A549 (cell line): ENCODE measurements at regions not wholly inside any gene's neighbourhood (a gene's known extent, or its start where the extent isn't known, plus 50 kb on each side); places are given as distances from the start of the nearest gene placed in this dataset.

Experiments used
- ATAC-seq, 2 experiments: fragments of 200-7000 bp in 1 of 2; fragments of >200 bp in 1 of 2; cut with Nextera tagmentation in 1 of 2; cut with Tn5 transposase in 1 of 2; 3 replicates each; pipeline versions ENCODE4 v1.8.0 to v1.9.1; 2018 to 2020; ENCODE audit warnings: mild to moderate bottlenecking in 1 of 2, moderate library complexity in 1 of 2
- CTCF ChIA-PET: fragments of 300-600 bp; sonication (Branson Sonifier 250); formaldehyde crosslinking; extraction: SDS; loops from one replicate; lab custom pipeline; 2021; ENCODE audit warnings: antibody characterized with exemption, inconsistent platforms; lab: Yijun Ruan, JAX
- POLR2A ChIA-PET: fragments of 350-600 bp; formaldehyde crosslinking; extraction: SDS; loops from one replicate; lab custom pipeline; 2021; ENCODE audit warnings: antibody characterized with exemption, inconsistent platforms; lab: Yijun Ruan, JAX
- DNase-seq, 2 experiments: peaks; one replicate each; pipeline versions ENCODE4 v3.0.0 to v3.0.0-alpha.2; 2011 to 2016; ENCODE audit warnings: low read depth in 1 of 2, low spot score in 1 of 2
- FAIRE-seq: peaks from 2 replicates; lab custom pipeline; 2011; peaks lifted over from hg19 to GRCh38; lab: Jason Lieb, UNC
- H3K27ac ChIP-seq, 2 experiments: fragments of >200 bp; sonication (Bioruptor Twin); formaldehyde crosslinking; 3 replicates each; pipeline ENCODE4 v1.5.1; 2016 to 2017
- H3K4me1 ChIP-seq: fragments of >200 bp; sonication (Bioruptor Twin); formaldehyde crosslinking; 3 replicates; pipeline ENCODE4 v1.6.1; 2016
- H3K4me2 ChIP-seq: fragments of >200 bp; sonication (Bioruptor Twin); formaldehyde crosslinking; 3 replicates; pipeline ENCODE4 v1.6.1; 2016
- H3K4me3 ChIP-seq: fragments of >200 bp; sonication (Bioruptor Twin); formaldehyde crosslinking; 3 replicates; pipeline ENCODE4 v1.5.1; 2016
- H3K9me3 ChIP-seq: fragments of >200 bp; sonication (Bioruptor Twin); formaldehyde crosslinking; 3 replicates; pipeline ENCODE4 v1.6.1; 2016
- CBX2 ChIP-seq: fragments of 200-600 bp; sonication (generic); IDR thresholded peaks from 2 replicates; pipeline ENCODE4 v1.6.1; 2016; ENCODE audit warnings: low read depth, mild to moderate bottlenecking, borderline replicate concordance
- CTCF ChIP-seq: fragments of >200 bp; sonication (Bioruptor Twin); formaldehyde crosslinking; IDR thresholded peaks from 3 replicates; pipeline ENCODE4 v1.5.1; 2016
- EHF ChIP-seq: fragments of 250-450 bp; sonication (Bioruptor Pico); IDR thresholded peaks from 2 replicates; pipeline ENCODE4 v1.5.0; 2020; ENCODE audit warnings: mild to moderate bottlenecking
- EHMT2 ChIP-seq: fragments of 200-600 bp; sonication (generic); IDR thresholded peaks from 2 replicates; pipeline ENCODE4 v1.6.1; 2016; ENCODE audit warnings: antibody characterized with exemption, low read depth, mild to moderate bottlenecking, moderate library complexity
- ELK1 ChIP-seq: fragments of 150-350 bp; IDR thresholded peaks from 2 replicates; pipeline ENCODE4 v1.6.1; 2014; ENCODE audit warnings: low read depth, mild to moderate bottlenecking, low read length
- FOSL2 ChIP-seq, 2 experiments: fragments of 450-650 bp in 1 of 2; fragments of >200 bp in 1 of 2; sonication (Bioruptor Twin) in 1 of 2; formaldehyde crosslinking; IDR thresholded peaks; 2 replicates each; pipeline versions ENCODE4 v1.5.0 to v1.6.1; 2016 to 2020; ENCODE audit warnings: mild to moderate bottlenecking in 1 of 2, moderate library complexity in 1 of 2
- HDAC2 ChIP-seq: fragments of 200-600 bp; sonication (generic); IDR thresholded peaks from 2 replicates; pipeline ENCODE4 v1.6.1; 2016
- HES2 ChIP-seq: fragments of >200 bp; sonication (Bioruptor Twin); formaldehyde crosslinking; IDR thresholded peaks from 2 replicates; pipeline ENCODE4 v1.6.1; 2016
- HEYL ChIP-seq: fragments of 250-450 bp; sonication (Bioruptor Pico); IDR thresholded peaks from 2 replicates; pipeline ENCODE4 v1.8.0; 2021; ENCODE audit warnings: mild to moderate bottlenecking, moderate library complexity
- HMGXB4 ChIP-seq: fragments of 250-450 bp; sonication (Bioruptor Pico); IDR thresholded peaks from 2 replicates; pipeline ENCODE4 v1.5.0; 2021; ENCODE audit warnings: mild to moderate bottlenecking, moderate library complexity, borderline replicate concordance
- HOXB5 ChIP-seq: fragments of 250-450 bp; sonication (Bioruptor Pico); IDR thresholded peaks from 2 replicates; pipeline ENCODE4 v1.5.0; 2020; ENCODE audit warnings: mild to moderate bottlenecking, moderate library complexity
- JUN ChIP-seq, 2 experiments: fragments of >200 bp; sonication (Bioruptor Twin); formaldehyde crosslinking; IDR thresholded peaks; 2 replicates in 1 of 2; 3 replicates in 1 of 2; pipeline ENCODE4 v1.6.1; 2016 to 2017
- MAFK ChIP-seq: fragments of 450-650 bp; IDR thresholded peaks from 2 replicates; pipeline ENCODE4 v1.6.1; 2014; ENCODE audit not compliant: partially characterized antibody
- PBX3 ChIP-seq: IDR thresholded peaks from 2 replicates; pipeline ENCODE4 v1.6.1; 2012
- POLR2A ChIP-seq: IDR thresholded peaks from 2 replicates; pipeline ENCODE4 v1.6.1; 2012; ENCODE audit warnings: mild to moderate bottlenecking, low read length
- POLR2AphosphoS2 ChIP-seq: conservative IDR thresholded peaks from 2 replicates; pipeline ENCODE4 v1.6.1; 2012; ENCODE audit warnings: low read length, improper control_type of control experiment, inconsistent platforms
- REST ChIP-seq: fragments of 200-600 bp; sonication (generic); IDR thresholded peaks from 2 replicates; pipeline ENCODE4 v1.6.1; 2016; ENCODE audit warnings: antibody characterized with exemption, mild to moderate bottlenecking, moderate library complexity
- RNF2 ChIP-seq: fragments of 200-600 bp; sonication (generic); IDR thresholded peaks from 2 replicates; pipeline ENCODE4 v1.6.1; 2016; ENCODE audit warnings: low read depth, mild to moderate bottlenecking, antibody characterized with exemption, moderate library complexity, borderline replicate concordance
- TP53 ChIP-seq: fragments of 250-450 bp; sonication (Bioruptor Pico); IDR thresholded peaks from 2 replicates; pipeline ENCODE4 v1.5.0; 2021; ENCODE audit warnings: mild to moderate bottlenecking, moderate library complexity
- ZNF302 ChIP-seq: fragments of 250-450 bp; sonication (Bioruptor Pico); IDR thresholded peaks from 2 replicates; pipeline ENCODE4 v1.9.0; 2021; ENCODE audit warnings: inconsistent platforms, mild to moderate bottlenecking, moderate library complexity
- WGBS: methylation state at CpG from one replicate; pipeline ENCODE4 v1.1.6; 2017; ENCODE audit errors: missing lambda C conversion rate; 5-methylcytosine and 5-hydroxymethylcytosine counted together

- no peak overlapping the region for H3K4me2 ChIP-seq
- H3K27ac ChIP-seq: no peak overlapping the region
- H3K4me1 ChIP-seq: no peaks in the 10 kb centered on the region
- no peak for DNase-seq
- H3K9me3 ChIP-seq: no peaks in the 10 kb centered on the region
- FAIRE-seq: no peak
- ChIA-PET CTCF (no interaction called here), POLR2A (no interaction called here)
- H3K4me3 ChIP-seq: no peak overlapping the region
- ATAC-seq: no peak
- 14% methylated on average over 1 of the region's 1 CpG for WGBS
- TF ChIP-seq EHMT2 (no peak), HES2 (no peak)
Measured at GRCh38 chr3:34534013-34534412, 735.6 kb downstream of the PDCD6IP start.

- no peak for TF ChIP-seq RNF2
- TF ChIP-seq POLR2A: no peak
- TF ChIP-seq HMGXB4 (CRISPR knock-in tag): no peak
- no peak for TF ChIP-seq CTCF
- no peak for TF ChIP-seq EHF (CRISPR knock-in tag)
- TF ChIP-seq HOXB5 (CRISPR knock-in tag): no peak
- TF ChIP-seq HDAC2: no peak
- TF ChIP-seq FOSL2 (IDR thresholded peaks at IDR 0.05): no peak
- TF ChIP-seq FOSL2 (CRISPR knock-in tag; IDR thresholded peaks at IDR 0.05): no peak
- TF ChIP-seq HES2: no peak
- TF ChIP-seq CBX2: no peak
- TF ChIP-seq TP53 (CRISPR knock-in tag): no peak
- DNase-seq (no peak), FAIRE-seq (no peak), ATAC-seq (no peak)
- H3K4me3 ChIP-seq: no peak overlapping the region
- no peaks in the 10 kb centered on the region for H3K9me3 ChIP-seq
- 17% methylated on average over 4 of the region's 4 CpGs for WGBS
- ChIA-PET CTCF (interaction anchor here (1.0 kb wide), 1 partner anchor 660 kb away, joined by 4 read pairs; no protein-coding TSS in a partner anchor), POLR2A (no interaction called here)
- no peaks in the 10 kb centered on the region for H3K4me1 ChIP-seq
- H3K4me2 ChIP-seq: no peak overlapping the region
- H3K27ac ChIP-seq: no peak overlapping the region
Measured at GRCh38 chr3:34544136-34544535, 745.7 kb downstream of the PDCD6IP start.

- Histone ChIP-seq H3K4me3 (no peak overlapping the region), H3K9me3 (no peaks in the 10 kb centered on the region), H3K4me2 (no peak overlapping the region), H3K27ac (no peak overlapping the region), H3K4me1 (no peaks in the 10 kb centered on the region)
- DNase-seq: no peak
- ATAC-seq: no peak
- CTCF ChIA-PET: no interaction called here
- no peak for FAIRE-seq
- WGBS: 0% methylated on average over 2 of the region's 2 CpGs
- POLR2A ChIA-PET: no interaction called here
- no peak for TF ChIP-seq EHMT2
- TF ChIP-seq HEYL (CRISPR knock-in tag): no peak
- no peak for TF ChIP-seq ELK1
- no peak for TF ChIP-seq JUN (IDR thresholded peaks at IDR 0.05)
- TF ChIP-seq REST: no peak
- no peak for TF ChIP-seq CBX2
- no peak for TF ChIP-seq ZNF302
- TF ChIP-seq MAFK: no peak
- TF ChIP-seq POLR2AphosphoS2: no peak
- no peak for TF ChIP-seq PBX3
- no peak for TF ChIP-seq HOXB5 (CRISPR knock-in tag)
Measured at GRCh38 chr3:34547297-34547920, 749.0 kb downstream of the PDCD6IP start.
